Gastrocnemius medialis (tissue), 4 donors: ENCODE measurements at regions not wholly inside any gene's neighbourhood (a gene's known extent, or its start where the extent isn't known, plus 50 kb on each side); places are given as distances from the start of the nearest gene placed in this dataset.

Experiments used
- ATAC-seq, 2 donors: fragments of 150-250 bp; one replicate each; pipeline ENCODE4 v1.9.1; 2016
- DNase-seq, 2 donors: peaks; one replicate each; pipeline ENCODE4 v3.0.0-alpha.2; 2019
- H3K27ac ChIP-seq, 4 donors: fragments of 200-600 bp; sonication (generic); 1 replicate in 1 of 4; 2 replicates in 3 of 4; pipeline ENCODE4 v1.5.1; 2016 to 2018; ENCODE audit warnings: mild to moderate bottlenecking in 2 of 4, moderate library complexity in 1 of 4
- H3K27me3 ChIP-seq, 3 donors: fragments of 200-600 bp; sonication (generic) in 2 of 3; 1 replicate in 1 of 3; 2 replicates in 2 of 3; pipeline versions ENCODE4 v1.5.1 to v1.6.0; 2016 to 2019; ENCODE audit warnings: mild to moderate bottlenecking in 1 of 3, moderate library complexity in 1 of 3
- H3K36me3 ChIP-seq, 2 donors: fragments of 200-600 bp; sonication (generic) in 1 of 2; one replicate each; pipeline ENCODE4 v1.5.1; 2017 to 2018
- H3K4me1 ChIP-seq, 2 donors: fragments of 200-600 bp; sonication (generic) in 1 of 2; one replicate each; pipeline ENCODE4 v1.5.1; 2016 to 2017; ENCODE audit warnings: mild to moderate bottlenecking in 2 of 2
- H3K4me3 ChIP-seq, 4 donors: fragments of 200-600 bp; sonication (generic) in 3 of 4; 1 replicate in 1 of 4; 2 replicates in 3 of 4; pipeline ENCODE4 v1.5.1; 2016 to 2019; ENCODE audit warnings: mild to moderate bottlenecking in 2 of 4
- H3K9me3 ChIP-seq, 3 donors: fragments of 200-600 bp; sonication (generic) in 2 of 3; 1 replicate in 1 of 3; 2 replicates in 2 of 3; pipeline ENCODE4 v1.5.1; 2016 to 2019
- CTCF ChIP-seq, 5 experiments: fragments of 450-650 bp in 3 of 5; fragments of 200-600 bp in 2 of 5; sonication (generic) in 2 of 5; IDR thresholded peaks in 4 of 5; conservative IDR thresholded peaks in 1 of 5; 1 replicate in 4 of 5; 2 replicates in 1 of 5; pipeline ENCODE4 v1.5.1; 2016 to 2019; ENCODE audit warnings: antibody characterized with exemption in 5 of 5, mild to moderate bottlenecking in 3 of 5, moderate library complexity in 3 of 5
- POLR2A ChIP-seq, 2 donors: fragments of 450-650 bp; IDR thresholded peaks; one replicate each; pipeline ENCODE4 v1.6.1; 2017; ENCODE audit warnings: antibody characterized with exemption in 2 of 2, mild to moderate bottlenecking in 2 of 2, moderate library complexity in 2 of 2
- in situ Hi-C, 4 donors: fragments of 200-750 bp; cut with MboI; loops; one replicate each; pipeline versions ENCODE4 v1.15.0 to v1.8.0; 2017; ENCODE audit warnings: low sequenced_read_pairs in 4 of 4
- intact Hi-C: fragments of 100-400 bp; cut with DNase I; formaldehyde crosslinking; loops from one replicate; pipeline ENCODE4 v1.15.1; 2023; ENCODE audit warnings: low total_unique reads

GRCh38 chr7:142616121-142616643, 133.1 kb upstream of the PRSS1 start:
- in situ Hi-C loops: no loop called here
- no peak for ATAC-seq

DNA sequence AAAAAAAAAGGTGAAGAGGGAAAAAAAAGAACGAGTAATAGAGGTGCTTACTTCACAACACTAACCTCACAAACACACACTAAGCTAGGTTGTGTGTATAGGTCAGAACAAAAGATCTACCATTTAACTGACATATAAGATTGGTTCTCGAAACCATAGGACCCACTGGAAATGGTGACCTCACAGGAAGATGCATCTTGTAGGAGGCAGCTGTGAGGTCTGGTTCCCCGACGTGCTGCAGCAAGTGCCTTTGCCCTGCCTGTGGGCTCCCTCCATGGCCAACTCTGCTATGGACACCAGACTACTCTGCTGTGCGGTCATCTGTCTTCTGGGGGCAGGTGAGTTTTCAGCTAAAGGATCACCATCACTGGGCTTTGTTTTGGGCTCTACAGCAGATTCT, 133.8 kb upstream of the PRSS1 start:
- ATAC-seq (no peak), DNase-seq (no peak)
- no peak overlapping the region for H3K4me3 ChIP-seq
- H3K4me1 ChIP-seq: no peaks in the 10 kb centered on the region
- TF ChIP-seq POLR2A (IDR thresholded peaks at IDR 0.05) (no peak), CTCF (IDR thresholded peaks at IDR 0.05 in 4 of 5, conservative IDR thresholded peaks at IDR 0.05 in 1 of 5) (no peak)
- H3K9me3 ChIP-seq: no peaks in the 10 kb centered on the region
- H3K36me3 ChIP-seq: no peaks in the 10 kb centered on the region
- in situ Hi-C loops (no loop called here), intact Hi-C loops (no loop called here)
- H3K27me3 ChIP-seq: no peaks in the 10 kb centered on the region
- no peak overlapping the region for H3K27ac ChIP-seq

More at GRCh38 chr7:142616121-142616643, 133.1 kb upstream of the PRSS1 start:
- TF ChIP-seq POLR2A (IDR thresholded peaks at IDR 0.05): no peak
- TF ChIP-seq CTCF (IDR thresholded peaks at IDR 0.05 in 4 of 5, conservative IDR thresholded peaks at IDR 0.05 in 1 of 5): no peak
- Histone ChIP-seq H3K27me3 (no peaks in the 10 kb centered on the region), H3K4me3 (no peak overlapping the region), H3K27ac (no peak overlapping the region), H3K9me3 (no peaks in the 10 kb centered on the region), H3K4me1 (no peaks in the 10 kb centered on the region), H3K36me3 (no peaks in the 10 kb centered on the region)
- DNase-seq: no peak
- intact Hi-C loops: no loop called here

DNA sequence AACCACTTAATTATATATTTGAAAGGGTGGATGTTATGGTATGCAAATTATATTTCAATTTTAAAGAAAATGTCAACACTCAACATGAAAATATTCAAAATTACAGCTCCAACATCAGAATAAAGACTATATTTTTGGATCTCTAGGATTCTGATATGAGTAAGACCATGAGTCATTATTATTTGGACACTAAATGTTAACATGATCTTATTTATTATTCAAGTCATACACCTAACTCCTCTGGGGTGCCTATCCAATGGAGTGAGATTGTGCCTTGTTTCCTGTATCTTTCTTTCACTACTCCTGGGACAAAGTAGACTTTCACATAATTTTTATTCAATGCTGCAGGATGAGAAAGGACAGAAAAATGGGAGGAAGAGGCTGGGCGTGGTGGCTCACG, 135.2 kb upstream of the PRSS1 start:
- H3K4me1 ChIP-seq: no peaks in the 10 kb centered on the region
- in situ Hi-C loops: no loop called here

GRCh38 chr7:142612237-142612881, 136.9 kb upstream of the PRSS1 start:
- no peak for TF ChIP-seq CTCF (IDR thresholded peaks at IDR 0.05 in 4 of 5, conservative IDR thresholded peaks at IDR 0.05 in 1 of 5)
- TF ChIP-seq POLR2A (IDR thresholded peaks at IDR 0.05): no peak
- in situ Hi-C loops (no loop called here), intact Hi-C loops (no loop called here)
- Histone ChIP-seq H3K27ac (no peak overlapping the region), H3K9me3 (no peaks in the 10 kb centered on the region), H3K4me1 (peaks cover 0 to 6% of the 10 kb centered on the region in 2 donors), H3K27me3 (no peaks in the 10 kb centered on the region), H3K4me3 (no peak overlapping the region), H3K36me3 (no peaks in the 10 kb centered on the region)
- ATAC-seq (peak in 1 of 2 donors; percentile 36), DNase-seq (no peak)

More for the DNA sequence above, 135.2 kb upstream of the PRSS1 start:
- intact Hi-C loops: no loop called here
- Histone ChIP-seq H3K27ac (no peak overlapping the region), H3K4me3 (no peak overlapping the region), H3K36me3 (no peaks in the 10 kb centered on the region), H3K9me3 (no peaks in the 10 kb centered on the region), H3K27me3 (no peaks in the 10 kb centered on the region)
- no peak for DNase-seq
- no peak for ATAC-seq
- no peak for TF ChIP-seq CTCF (IDR thresholded peaks at IDR 0.05 in 4 of 5, conservative IDR thresholded peaks at IDR 0.05 in 1 of 5)
- no peak for TF ChIP-seq POLR2A (IDR thresholded peaks at IDR 0.05)
